DMS53 (cell line): ENCODE measurements at regions not wholly inside any gene's neighbourhood (a gene's known extent, or its start where the extent isn't known, plus 50 kb on each side); places are given as distances from the start of the nearest gene placed in this dataset.

Experiments
- DNase-seq: peaks from one replicate; lab custom pipeline; 2025; lab: John Stamatoyannopoulos, UW

- no peak for DNase-seq
These were observed 319.4 kb upstream of the FANCL start for GRCh38 chr2:58560531-58560930.

GRCh38 chr2:58558881-58559280 is 317.8 kb upstream of the FANCL start:
- DNase-seq, result no peak

- no peak for DNase-seq
These were observed 316.1 kb upstream of the FANCL start for GRCh38 chr2:58557176-58557575.

GRCh38 chr2:58553937-58554336 is 312.8 kb upstream of the FANCL start:
- DNase-seq, result peak; percentile 56

GRCh38 chr2:58553522-58553921 is 312.4 kb upstream of the FANCL start:
- no peak for DNase-seq

- DNase-seq, result no peak
These were observed 304.5 kb upstream of the FANCL start for GRCh38 chr2:58545300-58546280.

GRCh38 chr2:58543442-58543841 is 302.3 kb upstream of the FANCL start:
- DNase-seq, result no peak

- DNase-seq, result no peak
These were observed 300.4 kb upstream of the FANCL start for GRCh38 chr2:58541511-58541910.

GRCh38 chr2:58540681-58541080 is 299.6 kb upstream of the FANCL start:
- no peak for DNase-seq

GRCh38 chr2:58539973-58540372 is 298.8 kb upstream of the FANCL start:
- DNase-seq, result peak; percentile 14

GRCh38 chr2:58535990-58536389 is 294.9 kb upstream of the FANCL start:
- DNase-seq, result no peak

- DNase-seq, result peak; percentile 55
These were observed 294.1 kb upstream of the FANCL start for GRCh38 chr2:58535182-58535581.

GRCh38 chr2:58533376-58533775 is 292.3 kb upstream of the FANCL start:
- DNase-seq, result no peak

- no peak for DNase-seq
These were observed 291.5 kb upstream of the FANCL start for GRCh38 chr2:58532641-58533040.

GRCh38 chr2:58527647-58528046 is 286.5 kb upstream of the FANCL start:
- no peak for DNase-seq

GRCh38 chr2:58521803-58522554 is 280.9 kb upstream of the FANCL start:
- DNase-seq, result no peak

GRCh38 chr2:58520903-58521302 is 279.8 kb upstream of the FANCL start:
- DNase-seq, result no peak

GRCh38 chr2:58517881-58518280 is 276.8 kb upstream of the FANCL start:
- no peak for DNase-seq

GRCh38 chr2:58516695-58517094 is 275.6 kb upstream of the FANCL start:
- DNase-seq, result no peak

GRCh38 chr2:58515827-58516573 is 274.9 kb upstream of the FANCL start:
- DNase-seq, result peak; percentile 43

- no peak for DNase-seq
These were observed 273.1 kb upstream of the FANCL start for GRCh38 chr2:58514252-58514651.

GRCh38 chr2:58512878-58513277 is 271.8 kb upstream of the FANCL start:
- peak; percentile 79 for DNase-seq
